ENCODE measurements at regions not wholly inside any gene's neighbourhood (a gene's known extent, or its start where the extent isn't known, plus 50 kb on each side); places are given as distances from the start of the nearest gene placed in this dataset.

DNA sequence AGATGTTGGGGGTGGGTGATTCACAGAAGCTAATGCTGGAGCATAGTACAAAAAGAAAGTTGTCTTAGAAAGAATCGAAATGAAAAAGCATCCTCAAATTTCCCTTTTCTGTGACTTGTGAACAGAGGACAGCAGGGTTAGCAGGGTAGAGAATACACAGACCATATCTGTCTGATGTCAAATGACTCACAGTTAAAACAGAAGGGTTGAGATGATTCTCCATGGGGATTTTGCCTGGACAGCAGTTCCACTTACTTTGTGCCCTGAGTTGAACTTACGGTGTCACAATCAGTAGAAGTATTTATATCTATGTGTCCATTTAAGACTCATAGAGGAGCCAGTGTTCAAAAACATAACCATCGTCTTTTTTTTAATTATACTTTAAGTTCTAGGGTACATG lies 801.6 kb downstream of the KCTD16 start:
- peak; percentile 6 for DNase-seq (ENCODE audit: low spot score)

DNA sequence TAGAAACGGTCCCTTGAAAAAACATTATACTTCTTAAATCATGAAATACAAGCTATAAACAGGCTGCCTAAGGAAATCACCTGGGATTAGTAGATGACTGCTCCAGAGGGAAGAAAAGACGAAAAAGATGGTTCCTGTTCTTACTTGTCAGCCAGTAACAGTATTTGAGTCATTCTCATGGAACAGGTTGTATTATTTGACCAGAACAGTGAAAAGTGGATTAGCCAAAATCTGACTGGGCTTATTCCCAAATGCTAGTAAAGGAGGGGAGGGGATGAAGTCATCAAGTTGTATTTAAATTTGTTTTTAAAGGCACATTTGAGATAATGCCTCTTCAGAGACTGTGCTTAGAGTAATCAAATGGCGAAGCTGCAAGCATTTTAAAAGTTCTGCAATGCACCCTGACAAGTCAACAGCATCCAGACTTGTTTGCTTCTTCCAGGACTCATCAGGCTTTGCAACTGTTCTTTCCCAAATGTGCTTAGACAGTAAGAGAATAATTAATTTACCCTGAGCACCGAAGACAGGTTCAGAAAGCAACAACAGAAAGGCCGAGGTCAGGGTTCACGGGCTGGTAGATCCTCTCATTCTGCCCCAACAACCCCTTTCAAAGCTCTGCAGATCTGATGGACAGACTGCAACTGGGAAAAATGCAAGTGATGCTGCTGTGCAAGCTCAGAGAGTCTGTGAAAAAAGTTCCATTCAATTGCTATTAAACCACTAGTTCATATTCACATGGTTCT lies 800.6 kb downstream of the KCTD16 start:
- no peak for DNase-seq (ENCODE audit: low spot score)

DNA sequence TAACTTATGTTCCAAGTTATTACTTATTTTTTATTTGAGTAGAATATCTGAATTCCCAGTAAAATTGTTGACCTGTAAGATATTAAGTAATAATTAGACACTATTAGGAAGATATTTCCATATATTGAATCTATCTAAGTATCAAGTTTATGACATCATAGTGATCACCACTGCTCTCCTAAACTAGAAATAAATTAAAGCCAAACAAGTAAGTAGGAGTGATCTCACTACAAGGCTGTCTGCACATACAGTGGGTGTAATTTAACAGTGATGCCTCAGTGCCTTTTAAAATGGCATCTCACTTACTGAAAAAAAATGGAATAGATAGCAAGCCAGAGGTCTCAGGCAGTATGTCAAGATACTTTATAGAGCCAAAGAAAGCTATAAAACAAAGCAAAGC lies 789.6 kb downstream of the KCTD16 start:
- DNase-seq (ENCODE audit: low spot score) = no peak

DNA sequence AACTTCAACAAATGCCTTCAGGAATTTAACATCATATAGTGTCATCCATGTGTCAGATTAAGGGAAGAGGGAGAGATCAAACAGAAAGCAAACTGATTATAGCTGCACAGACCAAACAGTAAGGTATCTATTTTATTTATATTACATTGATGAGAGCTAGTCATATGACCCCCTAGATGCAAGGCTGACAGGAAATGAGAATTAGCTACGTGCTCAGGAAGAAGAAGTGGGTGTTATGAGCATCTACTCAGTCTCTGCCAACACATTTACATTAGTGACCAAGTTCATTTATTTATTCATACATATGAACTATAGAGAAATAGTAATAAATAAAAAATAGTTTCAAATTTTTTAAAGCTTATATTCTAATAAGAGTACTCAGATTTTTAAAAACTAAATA lies 787.3 kb downstream of the KCTD16 start:
- DNase-seq (ENCODE audit: low spot score) = no peak

DNA sequence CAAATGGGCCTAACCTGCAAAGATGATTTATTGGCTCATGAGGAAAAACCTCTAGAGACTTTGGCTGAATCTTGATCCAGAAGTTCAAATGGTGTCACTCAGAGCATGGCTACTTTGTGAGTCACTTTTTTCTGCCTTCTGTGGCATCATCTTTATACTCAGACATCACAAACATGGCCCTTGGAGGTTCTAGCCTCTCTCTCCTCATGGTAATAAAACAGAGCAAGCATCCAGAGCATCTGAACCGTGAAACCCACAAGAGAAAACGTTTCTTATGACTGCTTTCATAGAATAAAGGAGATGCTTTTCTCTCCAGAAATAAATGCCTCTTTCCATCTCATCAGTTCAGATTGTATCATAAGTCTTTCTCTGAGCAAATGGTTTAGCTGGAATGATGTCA lies 780.3 kb downstream of the KCTD16 start:
- peak; percentile 74 for DNase-seq (ENCODE audit: low spot score)

DNA sequence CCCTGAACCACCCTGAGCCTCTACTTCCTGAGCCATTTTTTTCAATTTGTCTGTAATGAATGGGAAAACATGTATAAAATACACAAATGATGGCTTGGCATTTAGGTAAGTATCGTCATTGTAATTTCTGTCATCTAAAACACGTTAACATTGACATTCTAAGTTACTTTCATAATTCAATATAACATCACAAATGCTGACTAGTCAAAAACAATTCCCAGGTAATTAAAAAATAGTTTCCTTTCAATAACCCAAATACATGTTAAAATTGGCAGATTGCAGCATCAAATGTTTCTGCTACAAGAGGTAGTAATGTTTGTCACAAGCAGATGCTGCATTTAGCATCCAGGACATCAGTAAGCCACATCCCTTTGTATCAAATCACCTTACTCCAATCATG lies 776.4 kb downstream of the KCTD16 start:
- DNase-seq (ENCODE audit: low spot score) = no peak

DNA sequence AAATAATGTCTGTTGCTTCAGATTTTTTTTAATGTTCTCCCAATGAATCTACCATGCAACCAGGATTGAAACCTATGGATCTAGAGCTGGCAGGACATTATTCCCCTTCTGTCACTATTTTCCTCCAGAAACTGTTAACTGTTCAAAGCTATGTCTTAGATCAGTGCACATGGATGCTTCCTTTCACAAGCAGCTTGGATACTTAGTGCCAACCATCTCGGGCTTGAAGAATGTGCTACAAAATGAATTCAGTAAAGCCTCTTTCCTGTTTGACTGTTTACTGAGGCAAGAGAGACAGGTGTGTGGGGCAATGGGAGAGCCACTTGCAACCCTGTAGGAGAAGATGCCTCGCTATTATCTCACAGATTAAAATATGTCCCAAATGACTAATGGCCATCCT lies 774.8 kb downstream of the KCTD16 start:
- no peak for DNase-seq (ENCODE audit: low spot score)

DNA sequence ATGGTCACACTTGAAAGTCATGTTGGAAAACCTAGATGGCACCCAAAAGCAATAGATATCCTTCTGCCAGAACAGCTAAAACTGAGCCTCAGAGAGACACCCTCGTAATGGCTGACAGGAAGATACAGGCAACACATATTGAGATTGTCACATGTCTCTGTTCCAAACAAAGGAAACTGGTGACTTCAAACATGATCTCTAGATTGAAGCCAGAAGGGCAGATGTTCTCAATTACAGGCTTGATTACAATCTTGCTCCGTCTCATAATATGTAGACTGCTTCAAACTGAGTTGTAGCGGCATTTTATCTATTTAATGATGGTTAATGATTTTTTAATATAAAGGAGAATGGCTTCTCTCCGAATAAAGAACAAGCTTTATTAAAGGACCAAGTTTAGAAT lies 774.3 kb downstream of the KCTD16 start:
- DNase-seq (ENCODE audit: low spot score) = no peak

DNA sequence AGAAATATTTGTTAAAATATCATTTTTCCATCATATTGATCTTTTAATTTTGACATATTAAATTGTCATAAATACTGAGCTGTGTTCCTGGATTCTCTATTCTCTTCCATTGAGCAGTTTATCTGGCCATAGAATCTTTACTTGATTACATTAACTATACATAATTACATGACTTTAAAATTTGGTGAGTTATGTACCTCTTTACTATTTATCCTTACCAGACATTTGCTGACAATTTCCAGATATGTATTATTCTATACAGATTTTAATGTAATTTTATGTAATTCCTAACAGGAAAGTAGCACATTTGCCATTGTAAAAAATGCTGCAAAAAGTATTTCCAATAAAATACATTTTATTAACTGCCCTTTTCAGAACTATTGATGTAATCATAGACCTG lies 770.3 kb downstream of the KCTD16 start:
- DNase-seq (ENCODE audit: low spot score) = no peak

DNA sequence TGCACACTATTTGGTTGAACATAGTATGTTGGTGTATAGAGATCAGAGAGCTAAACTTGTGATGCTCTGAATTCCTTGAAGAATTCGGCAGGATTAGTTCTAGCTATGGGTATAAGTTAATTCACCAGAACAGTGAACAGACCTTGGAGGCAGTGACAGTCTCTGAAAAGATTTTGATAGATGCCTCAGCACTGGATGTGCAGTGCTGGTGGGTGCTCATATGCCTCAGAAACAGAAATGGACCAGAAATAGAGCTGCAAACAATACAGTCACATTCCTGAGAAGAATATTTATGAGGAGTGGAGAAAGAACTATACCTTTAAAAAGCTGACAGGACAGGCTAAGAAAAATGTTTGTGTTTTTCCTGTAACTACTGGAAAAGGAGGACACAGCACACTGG lies 747.7 kb downstream of the KCTD16 start:
- no peak for DNase-seq (ENCODE audit: low spot score)

DNA sequence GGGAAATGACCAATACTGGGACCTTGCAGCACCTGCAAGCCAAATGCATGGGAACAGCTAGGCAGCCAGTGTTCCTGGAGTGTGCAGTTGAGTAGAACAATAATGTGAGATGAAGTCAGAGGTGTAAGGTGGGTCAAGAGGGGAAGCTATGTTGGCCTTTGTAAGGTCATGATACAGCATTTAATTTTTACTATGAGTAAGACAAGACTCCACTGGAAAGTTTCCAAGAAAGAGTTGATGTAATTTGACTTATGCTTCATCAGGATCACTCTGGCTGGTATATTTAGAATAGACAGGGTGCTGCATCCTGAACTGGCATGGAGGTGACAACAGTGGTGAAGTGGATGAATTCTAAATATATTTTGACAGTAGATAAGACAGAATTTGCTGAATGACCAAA lies 744.8 kb downstream of the KCTD16 start:
- peak; percentile 24 for DNase-seq (ENCODE audit: low spot score)

DNA sequence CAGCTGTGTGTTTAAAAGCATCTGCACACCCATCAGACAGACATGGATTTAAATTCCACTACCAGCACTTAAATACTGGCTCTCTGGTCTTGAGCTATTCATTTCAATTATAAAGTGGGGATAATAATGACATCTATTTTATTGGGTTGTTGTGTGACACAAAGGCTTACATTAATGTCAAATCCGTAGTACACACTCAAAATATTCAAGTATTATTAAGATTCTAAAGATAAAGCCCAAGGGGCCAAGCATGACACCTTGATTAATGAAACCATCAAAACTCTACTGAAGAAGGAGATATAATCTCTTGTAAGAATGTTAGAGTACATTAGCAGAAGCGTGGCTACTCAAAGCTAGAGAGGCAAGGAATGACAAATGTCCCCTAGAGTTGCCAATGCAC lies 743.0 kb downstream of the KCTD16 start:
- no peak for DNase-seq (ENCODE audit: low spot score)

DNA sequence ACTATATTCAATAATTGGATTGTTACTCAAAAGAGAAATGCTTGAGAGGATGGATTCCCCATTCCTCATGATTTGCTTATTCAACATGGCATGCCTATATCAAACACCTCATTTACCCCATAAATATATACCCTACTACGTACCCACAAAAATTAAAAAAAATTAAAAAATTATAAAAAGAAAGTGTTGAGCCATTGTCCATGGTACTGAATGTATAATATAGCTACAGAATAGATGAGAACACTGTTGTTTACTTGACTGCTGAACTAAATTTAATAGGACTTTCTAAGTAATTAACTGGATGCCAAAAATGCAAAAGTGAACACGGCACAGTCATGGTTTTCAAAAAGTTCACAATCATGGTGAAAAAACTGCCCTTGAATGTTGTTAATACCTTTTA lies 725.8 kb downstream of the KCTD16 start:
- no peak for DNase-seq (ENCODE audit: low spot score)

DNA sequence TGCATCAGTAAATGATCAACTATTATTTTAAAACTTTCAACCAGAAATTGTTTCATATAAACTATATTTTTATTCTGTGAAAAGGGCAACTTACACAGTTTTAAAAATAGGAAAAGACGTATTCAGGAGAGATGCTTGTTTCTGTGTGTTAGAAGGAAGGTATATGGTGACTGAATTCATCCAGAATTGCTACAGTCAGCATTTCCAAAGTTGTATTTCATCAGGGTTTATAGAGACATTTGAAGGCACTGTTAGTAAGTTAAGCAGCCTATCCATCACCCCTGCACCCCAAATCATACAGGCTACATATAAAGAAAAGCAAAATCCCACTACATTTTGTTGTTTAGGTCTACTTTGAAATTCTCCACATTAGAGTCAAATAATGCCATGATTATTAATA lies 716.0 kb downstream of the KCTD16 start:
- DNase-seq (ENCODE audit: low spot score) = no peak

DNA sequence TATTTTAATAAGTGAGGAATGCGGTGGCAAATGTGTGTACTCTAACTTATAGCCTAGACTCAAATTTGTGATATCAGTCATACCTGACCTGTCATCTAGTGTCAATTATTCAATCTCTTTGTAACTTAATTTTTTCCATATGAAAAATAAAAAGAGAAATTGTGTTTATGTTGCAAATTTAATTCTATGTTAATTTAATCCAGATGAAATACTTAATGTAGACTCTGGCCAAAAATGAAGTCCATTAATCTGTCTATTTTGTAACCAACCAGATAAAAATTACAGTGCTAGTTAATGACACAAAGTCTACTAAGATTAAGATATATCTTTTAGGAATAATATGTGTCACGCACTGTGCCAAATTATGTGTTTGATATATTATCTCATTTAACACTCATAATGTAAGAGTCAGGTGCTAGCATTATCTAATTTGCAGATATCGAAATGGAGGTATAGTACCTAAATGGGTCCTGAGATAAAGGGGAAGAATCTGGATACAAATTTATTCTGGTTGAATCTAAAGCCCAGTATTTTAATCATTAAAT lies 712.1 kb downstream of the KCTD16 start:
- DNase-seq (ENCODE audit: low spot score) = no peak

DNA sequence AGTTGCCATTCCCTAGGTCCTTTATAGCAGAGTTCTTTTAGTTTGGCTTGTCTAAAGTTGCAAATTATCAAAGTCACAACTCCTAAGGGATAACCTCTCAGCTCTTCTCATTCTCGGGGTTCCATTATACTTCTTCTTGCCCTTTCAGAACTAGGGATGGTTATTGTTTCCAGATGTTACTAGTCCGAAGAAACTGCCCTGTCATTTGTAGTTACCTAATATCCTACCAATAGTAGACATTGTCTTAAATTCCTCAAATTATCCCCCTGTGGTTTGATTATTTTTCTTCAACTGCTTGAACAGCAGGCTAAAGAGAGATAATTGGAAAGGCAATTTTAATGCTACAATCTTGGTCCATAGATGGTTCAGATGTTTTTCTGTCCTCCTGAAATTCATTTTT lies 709.8 kb downstream of the KCTD16 start:
- DNase-seq (ENCODE audit: low spot score) = no peak

DNA sequence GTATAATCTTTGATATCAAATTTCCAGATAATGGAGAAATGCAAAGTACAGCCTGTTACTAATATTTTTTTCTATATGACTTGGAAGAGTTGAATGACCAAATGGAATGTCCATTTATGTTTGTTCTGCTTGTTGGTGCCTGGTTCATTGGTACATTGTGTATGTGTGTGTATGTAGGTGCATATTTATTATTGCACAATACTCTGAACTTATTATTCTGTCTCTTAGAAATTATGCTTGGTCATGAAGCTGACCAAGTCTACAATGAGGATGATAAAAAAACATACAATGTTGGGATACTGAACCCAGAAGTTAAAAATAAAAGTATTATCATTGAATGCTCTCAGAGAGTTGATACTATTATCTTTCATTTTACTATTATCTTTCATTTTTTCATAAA lies 706.3 kb downstream of the KCTD16 start:
- no peak for DNase-seq (ENCODE audit: low spot score)

DNA sequence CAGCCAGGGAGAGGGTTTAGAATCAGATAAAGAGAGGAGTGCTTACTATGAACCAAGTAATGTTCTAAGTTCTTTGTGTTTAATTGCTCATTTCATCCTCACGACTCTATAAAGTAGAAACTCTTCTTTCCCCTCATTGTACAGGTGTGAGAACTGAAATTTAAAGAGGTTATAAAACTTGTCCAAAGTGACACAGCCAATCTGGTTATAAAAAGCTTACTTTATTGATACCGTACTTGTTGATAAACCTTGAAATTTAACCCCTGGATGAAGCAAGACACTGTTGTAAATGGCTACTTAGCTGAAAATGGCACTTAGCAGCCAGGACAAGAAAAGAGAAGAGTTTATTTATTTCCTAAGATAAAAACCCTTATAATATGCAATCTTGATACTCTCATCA lies 702.4 kb downstream of the KCTD16 start:
- DNase-seq (ENCODE audit: low spot score) = no peak

DNA sequence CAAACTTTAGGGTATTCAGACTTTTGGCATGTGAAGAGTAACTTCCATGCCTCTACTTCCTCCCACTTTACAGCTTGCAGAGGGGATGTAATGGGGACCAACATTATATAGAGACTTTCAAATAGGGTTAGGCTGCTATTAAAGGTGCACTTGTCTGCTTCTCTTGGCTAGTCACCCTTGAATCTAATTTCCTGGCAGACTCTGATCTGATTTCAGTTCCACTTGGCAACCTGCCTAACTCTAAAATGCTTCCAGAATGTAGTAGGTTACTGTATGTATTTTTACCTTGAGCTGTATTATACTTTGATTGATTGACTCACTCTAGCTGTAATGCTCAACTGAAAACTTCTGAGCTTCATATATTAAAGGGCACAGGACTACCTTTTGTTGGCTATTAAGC lies 693.4 kb downstream of the KCTD16 start:
- DNase-seq (ENCODE audit: low spot score) = no peak

DNA sequence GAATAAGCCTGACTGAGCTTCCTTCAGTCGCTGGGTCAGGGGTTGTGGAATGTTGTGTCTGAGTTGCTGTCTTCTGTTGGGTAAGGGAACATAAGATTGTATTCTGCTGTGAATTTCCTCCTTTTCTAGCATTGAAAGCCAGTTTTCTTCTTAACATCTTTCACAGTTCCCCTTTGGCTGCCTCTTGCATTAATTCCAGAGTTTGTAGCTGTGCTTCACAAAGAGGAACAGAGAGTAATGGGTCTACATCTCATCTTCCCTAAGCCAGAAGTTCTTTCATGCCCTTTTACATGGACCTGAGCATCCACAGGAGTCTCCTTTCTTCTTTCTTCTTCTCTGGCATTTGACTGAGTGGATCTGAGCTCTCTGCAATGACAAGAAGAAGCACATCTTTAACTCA lies 686.8 kb downstream of the KCTD16 start:
- DNase-seq (ENCODE audit: low spot score) = no peak

DNA sequence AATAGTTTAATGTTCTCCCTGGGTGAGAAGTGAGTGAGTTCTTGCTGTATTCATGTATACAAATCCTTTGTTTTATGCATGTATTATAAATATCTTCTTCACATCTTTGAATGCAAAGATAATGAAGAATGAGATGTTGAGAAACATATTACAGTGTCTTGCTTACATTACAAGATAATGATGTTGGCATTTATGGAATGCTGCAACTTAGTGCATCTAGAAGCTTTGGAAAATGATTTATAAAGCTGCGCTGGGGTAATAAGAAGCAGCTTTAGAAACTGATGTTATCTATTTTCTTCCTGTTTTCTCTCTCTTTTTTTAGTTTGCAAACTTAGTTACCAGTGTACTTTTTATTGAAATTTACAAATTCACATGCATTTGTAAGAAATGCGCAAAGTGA lies 673.4 kb downstream of the KCTD16 start:
- DNase-seq (ENCODE audit: low spot score) = no peak

DNA sequence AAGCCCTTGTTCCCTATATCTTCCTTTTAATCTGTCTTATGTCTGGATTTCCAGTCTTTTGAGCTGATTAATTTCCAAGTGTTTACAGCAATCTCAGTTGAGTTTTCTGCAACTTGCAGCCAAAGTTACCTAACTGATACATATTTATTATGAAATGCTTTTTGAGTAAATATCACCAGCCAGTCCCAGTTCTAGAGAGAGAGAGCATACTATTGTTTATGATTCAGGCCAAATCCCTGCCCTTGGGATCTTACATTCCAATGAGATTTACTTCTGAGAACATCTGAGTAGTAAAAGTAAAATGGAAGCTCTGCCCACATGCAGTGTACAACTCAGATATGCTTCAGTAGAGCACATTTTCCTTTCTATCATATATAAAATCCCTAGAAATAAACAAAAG lies 661.7 kb downstream of the KCTD16 start:
- no peak for DNase-seq (ENCODE audit: low spot score)

DNA sequence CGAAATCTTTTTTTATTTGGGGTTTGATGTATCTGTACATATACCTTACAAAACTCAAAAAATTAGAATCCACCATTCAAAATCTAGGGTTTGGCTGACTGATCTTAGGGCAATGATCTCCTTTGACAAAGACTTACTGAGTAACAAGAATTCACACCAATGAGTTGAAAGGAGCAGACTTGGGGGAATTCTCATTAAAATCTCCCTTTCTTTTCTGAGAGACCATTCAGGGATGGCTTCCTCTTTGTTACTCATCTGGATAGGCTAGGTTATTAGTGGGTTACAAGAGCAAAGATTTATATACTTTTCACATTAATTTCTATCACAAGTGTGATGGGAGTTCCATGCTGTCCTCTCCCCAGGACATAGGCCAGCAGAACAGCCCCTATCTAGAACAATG lies 661.0 kb downstream of the KCTD16 start:
- no peak for DNase-seq (ENCODE audit: low spot score)

DNA sequence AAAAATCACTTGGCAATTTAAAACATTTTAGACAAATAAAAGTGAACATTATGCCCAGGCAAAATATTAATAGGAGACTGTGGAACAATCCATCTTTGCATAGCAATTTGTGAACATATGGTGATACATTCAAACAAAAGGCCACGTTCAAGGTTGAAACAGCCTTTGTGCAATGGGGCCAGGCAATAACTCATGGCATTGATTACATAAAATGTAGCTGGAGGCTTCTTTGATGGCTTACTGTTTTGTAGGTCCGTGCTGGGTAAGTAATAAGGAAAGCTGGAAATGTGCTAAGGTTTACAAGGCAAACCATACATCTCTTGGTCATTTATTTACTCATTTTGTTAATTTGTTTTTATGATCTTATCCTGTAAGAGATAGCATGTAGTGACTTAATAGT lies 651.8 kb downstream of the KCTD16 start:
- DNase-seq (ENCODE audit: low spot score) = no peak

All from kidney tubule cell (primary cell).